Stimulated activated CD4-positive, alpha-beta T cell treated with anti-CD3 and anti-CD28 coated beads, Interleukin-15, amount 100 ng/mL, for 1 hour (primary cell): ENCODE measurements at regions not wholly inside any gene's neighbourhood (a gene's known extent, or its start where the extent isn't known, plus 50 kb on each side); places are given as distances from the start of the nearest gene placed in this dataset.
A peak's percentile ranks its signal among the peaks of the same experiment; 100 is the strongest.
"Not testable (repeated sequence)": the region's sequence is repeated elsewhere in the genome, so short reads cannot be mapped to it uniquely, and the experiment has no call there.

Experiments used
- DNase-seq, 2 donors: peaks; one replicate each; pipeline ENCODE4 v3.0.0-alpha.2; 2020; ENCODE audit warnings: low read depth in 1 of 2, low spot score in 1 of 2

- no peak for DNase-seq
Observed at GRCh38 chr9:124124729-124125650, 113.4 kb downstream of the LHX2 start.

- no peak for DNase-seq
Observed at GRCh38 chr9:124125651-124125977, 114.0 kb downstream of the LHX2 start.

GRCh38 chr9:124126648-124127646 is 115.4 kb downstream of the LHX2 start:
- peak; percentile 59 to 71 for DNase-seq

- DNase-seq = no peak
Observed at GRCh38 chr9:124128568-124129166, 117.1 kb downstream of the LHX2 start.

- no peak for DNase-seq
Observed at GRCh38 chr9:124130277-124131075, 118.9 kb downstream of the LHX2 start.

GRCh38 chr9:124131518-124131917 is 120.0 kb downstream of the LHX2 start:
- DNase-seq = not testable (repeated sequence)

DNA sequence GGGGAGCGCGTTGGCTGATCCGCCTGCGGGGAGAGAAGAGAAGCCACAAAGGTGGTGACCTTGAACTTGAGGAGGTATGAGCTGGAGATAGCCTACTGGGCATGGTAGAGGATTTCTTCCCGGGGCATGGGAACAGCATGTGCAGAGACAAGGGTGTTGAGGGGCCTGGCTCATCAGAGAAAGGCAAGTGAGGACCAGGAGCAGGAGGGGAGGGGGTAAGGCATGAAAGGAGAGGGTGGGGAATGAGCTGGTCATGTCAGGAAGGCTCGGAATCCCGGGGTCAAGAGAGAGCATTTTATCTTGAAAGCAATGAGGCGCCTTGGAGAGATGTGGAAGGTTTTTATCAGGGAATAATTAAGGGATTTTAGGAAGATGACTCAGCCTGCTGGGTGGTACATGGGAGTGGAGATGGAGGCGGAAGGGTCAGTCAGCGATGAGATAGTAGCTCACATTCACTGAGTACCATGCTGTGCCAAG is 121.1 kb downstream of the LHX2 start:
- DNase-seq = no peak

DNA sequence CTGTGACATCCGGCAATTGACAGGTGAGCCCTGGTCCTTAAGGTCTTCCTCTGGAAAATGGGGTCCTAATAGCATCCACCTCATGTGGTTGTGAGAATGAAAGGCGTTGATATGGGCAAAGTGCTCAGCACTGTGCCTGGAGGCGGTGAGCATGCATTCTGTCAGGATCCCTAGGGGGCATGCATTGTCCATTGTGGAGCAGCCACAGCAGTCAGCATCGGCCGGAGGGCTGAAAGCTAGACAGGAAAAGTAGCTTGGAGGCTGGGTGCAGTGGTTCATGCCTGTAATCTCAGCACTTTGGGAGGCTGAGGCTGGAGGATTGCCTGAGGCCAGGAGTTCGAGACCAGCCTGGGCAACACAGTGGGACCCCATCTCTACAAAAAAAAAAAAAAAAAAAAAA is 122.2 kb downstream of the LHX2 start:
- DNase-seq = no peak

DNA sequence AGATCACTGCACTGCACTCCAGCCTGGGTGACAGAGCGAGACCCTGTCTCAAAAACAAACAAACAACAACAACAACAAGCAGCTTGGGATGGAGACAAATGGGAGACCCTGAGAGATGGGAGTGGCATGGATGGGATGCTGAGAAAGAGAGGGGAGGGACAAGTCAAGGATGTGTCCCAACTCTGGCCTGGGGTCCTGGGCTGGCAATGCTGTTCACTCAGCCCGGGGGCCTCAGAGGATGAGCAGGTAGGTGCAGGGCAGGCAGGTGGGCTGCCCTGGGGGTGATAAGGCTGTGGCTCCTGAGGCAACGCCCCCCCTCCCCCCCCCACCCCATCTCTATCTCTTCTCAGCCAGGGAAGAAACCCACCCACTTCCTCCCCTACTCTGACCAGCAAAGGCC is 123.0 kb downstream of the LHX2 start:
- DNase-seq = no peak

GRCh38 chr9:124135813-124136365 is 121.9 kb upstream of the NEK6 start:
- DNase-seq = no peak

GRCh38 chr9:124137009-124137943 is 120.5 kb upstream of the NEK6 start:
- DNase-seq = no peak

- DNase-seq = no peak
Observed at GRCh38 chr9:124137944-124138335, 119.8 kb upstream of the NEK6 start.

DNA sequence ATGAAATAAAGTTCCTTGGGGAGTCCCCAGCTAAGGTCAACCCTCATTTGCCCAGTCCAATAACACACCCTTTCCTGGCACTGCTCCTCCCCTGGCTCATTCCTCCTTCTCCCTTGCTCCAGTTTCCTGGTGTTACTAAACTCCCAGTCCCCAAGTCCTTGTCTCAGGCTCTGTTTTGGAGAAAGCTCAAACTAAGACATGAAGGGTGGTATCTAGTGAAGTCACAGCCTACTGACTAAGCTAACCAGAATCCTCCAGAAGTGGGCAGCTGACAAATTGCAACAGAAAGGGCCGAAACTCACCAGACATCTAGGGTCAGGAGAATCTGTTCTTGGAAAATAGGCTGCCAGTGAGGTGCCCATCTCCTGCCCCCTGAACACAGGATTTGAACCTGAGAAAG is 118.7 kb upstream of the NEK6 start:
- no peak for DNase-seq

DNA sequence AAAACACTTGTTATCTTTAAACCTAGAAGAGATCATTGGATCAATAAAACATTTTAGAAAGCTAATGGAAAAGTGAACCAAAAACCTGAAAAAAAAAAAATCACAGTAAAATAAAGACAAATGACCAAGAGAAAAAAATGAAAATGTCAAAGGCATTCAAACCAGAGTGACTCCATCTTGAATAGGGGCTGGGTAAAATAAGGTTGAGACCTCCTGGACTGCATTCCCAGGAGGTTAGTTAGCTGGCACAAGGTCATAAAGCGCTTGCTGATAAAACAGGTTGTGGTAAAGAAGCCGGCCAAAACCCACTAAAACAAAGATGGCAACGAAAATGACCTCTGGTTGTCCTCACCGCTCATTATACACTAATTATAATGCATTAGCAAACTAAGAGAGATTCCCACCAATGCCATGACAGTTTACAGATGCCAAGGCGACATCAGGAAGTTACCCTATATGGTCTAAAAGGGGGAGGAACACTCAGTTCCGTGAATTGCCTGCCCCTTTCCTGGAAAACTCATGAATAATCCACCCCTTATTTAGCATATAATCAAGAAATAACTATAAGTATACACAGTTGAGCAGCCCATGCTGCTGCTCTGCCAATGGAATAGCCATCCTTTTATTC is 116.7 kb upstream of the NEK6 start:
- DNase-seq = no peak

DNA sequence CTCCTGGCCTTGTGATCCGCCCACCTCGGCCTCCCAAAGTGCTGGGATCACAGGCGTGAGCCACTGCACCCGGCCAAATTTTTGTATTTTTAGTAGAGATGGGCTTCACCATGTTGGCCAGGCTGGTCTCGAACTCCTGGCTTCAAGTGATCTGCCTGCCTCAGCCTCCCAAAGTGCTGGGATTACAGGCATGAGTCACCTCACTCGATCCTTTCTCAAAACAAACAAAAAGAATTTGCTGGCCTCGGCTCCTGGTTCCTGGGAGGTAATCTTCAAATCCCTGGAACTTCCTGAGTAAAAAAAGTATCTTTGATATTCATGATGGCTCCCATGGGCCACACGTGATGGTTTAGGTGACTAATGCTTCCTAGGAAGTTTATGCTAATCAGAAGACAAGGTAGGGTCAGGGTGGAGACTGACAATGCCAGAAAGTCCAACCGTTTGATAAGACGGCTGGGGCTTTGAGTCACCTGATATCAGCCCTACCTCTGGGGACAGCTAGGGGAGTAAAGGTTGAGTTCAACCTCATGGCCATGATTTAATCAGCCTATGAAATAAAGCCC is 113.1 kb upstream of the NEK6 start:
- not testable (repeated sequence) for DNase-seq

GRCh38 chr9:124146031-124146561 is 111.7 kb upstream of the NEK6 start:
- DNase-seq = no peak

GRCh38 chr9:124149992-124150391 is 107.8 kb upstream of the NEK6 start:
- DNase-seq = no peak

- DNase-seq = no peak
Observed at GRCh38 chr9:124163760-124164255, 93.9 kb upstream of the NEK6 start.
